GM10266 (cell line): ENCODE measurements at regions not wholly inside any gene's neighbourhood (a gene's known extent, or its start where the extent isn't known, plus 50 kb on each side); places are given as distances from the start of the nearest gene placed in this dataset.
A peak's percentile ranks its signal among the peaks of the same experiment; 100 is the strongest.
"Not testable (repeated sequence)": the region's sequence is repeated elsewhere in the genome, so short reads cannot be mapped to it uniquely, and the experiment has no call there.

ENCODE experiments used
- DNase-seq: peaks from one replicate; pipeline ENCODE4 v3.0.0; 2012; ENCODE audit errors: extremely low spot score
- CTCF ChIP-seq: IDR thresholded peaks from 2 replicates; pipeline ENCODE4 v1.5.1; 2012; ENCODE audit warnings: mild to moderate bottlenecking, low read depth; ENCODE audit not compliant: control insufficient read depth, insufficient read depth; ENCODE audit errors: missing control alignments

GRCh38 chr15:89026167-89026566 is 62.1 kb upstream of the ABHD2 start:
- no peak for TF ChIP-seq CTCF
- no peak for DNase-seq

- no peak for DNase-seq
- TF ChIP-seq CTCF: no peak
Measured at GRCh38 chr15:89028036-89028435, 60.2 kb upstream of the ABHD2 start.

GRCh38 chr15:89030311-89030710 is 57.9 kb upstream of the ABHD2 start:
- no peak for TF ChIP-seq CTCF
- DNase-seq: no peak

- not testable (repeated sequence) for DNase-seq
Measured at GRCh38 chr15:89031637-89032285, 56.5 kb upstream of the ABHD2 start.

GRCh38 chr15:89034305-89034704 is 54.0 kb upstream of the ABHD2 start:
- no peak for DNase-seq
- TF ChIP-seq CTCF: peak; percentile 22

- no peak for TF ChIP-seq CTCF
- no peak for DNase-seq
Measured at GRCh38 chr15:89035150-89035549, 53.1 kb upstream of the ABHD2 start.

- no peak for DNase-seq
- no peak for TF ChIP-seq CTCF
Measured at GRCh38 chr15:89035658-89036057, 52.6 kb upstream of the ABHD2 start.

- no peak for TF ChIP-seq CTCF
Measured at GRCh38 chr15:89038146-89038545, 50.1 kb upstream of the ABHD2 start.

More at GRCh38 chr15:89038146-89038545, 50.1 kb upstream of the ABHD2 start:
- DNase-seq: no peak
